NCI-H2081 (cell line): ENCODE measurements at regions not wholly inside any gene's neighbourhood (a gene's known extent, or its start where the extent isn't known, plus 50 kb on each side); places are given as distances from the start of the nearest gene placed in this dataset.

ENCODE experiments used
- DNase-seq, 2 experiments: peaks; one replicate each; lab custom pipeline; 2025; lab: John Stamatoyannopoulos, UW

DNA sequence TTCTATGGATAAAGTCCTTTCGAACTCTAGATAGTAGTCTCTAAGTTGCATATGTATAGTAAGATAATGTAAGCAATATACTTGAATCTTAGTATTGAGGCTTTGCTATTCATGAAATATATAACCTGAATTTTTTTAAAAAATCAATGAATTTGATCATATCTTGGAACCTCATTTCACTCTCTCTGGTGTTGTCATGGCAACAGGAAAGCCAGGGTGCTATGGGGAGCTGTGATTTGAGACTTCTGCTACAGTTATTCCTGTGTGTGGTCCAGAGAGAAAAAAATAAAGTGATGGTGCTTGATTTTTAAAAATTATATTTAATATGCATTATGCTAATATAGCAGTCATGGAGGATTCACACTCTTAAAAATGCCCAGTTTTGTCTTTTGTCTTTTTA, 508.0 kb downstream of the SNAPC1 start:
- no peak for DNase-seq

DNA sequence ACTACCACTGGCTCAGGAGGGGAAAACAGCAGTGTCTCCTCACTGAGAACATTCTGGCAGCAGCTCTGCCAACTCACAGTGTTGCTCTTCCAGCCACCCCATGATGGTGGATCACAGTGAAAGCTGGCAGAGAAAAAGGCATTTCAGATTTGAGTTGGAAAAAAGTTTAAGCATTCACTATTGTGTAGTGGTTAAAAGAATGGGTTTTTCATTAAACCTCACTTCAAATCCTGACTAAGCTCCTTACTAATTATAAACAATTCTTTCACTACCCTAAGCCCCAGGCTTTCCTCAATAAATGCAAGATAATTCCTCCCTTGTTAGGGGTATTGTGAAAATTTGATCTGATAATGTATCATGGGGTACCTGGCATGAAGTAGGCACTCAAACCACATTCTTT, 518.1 kb downstream of the SNAPC1 start:
- DNase-seq, result no peak

DNA sequence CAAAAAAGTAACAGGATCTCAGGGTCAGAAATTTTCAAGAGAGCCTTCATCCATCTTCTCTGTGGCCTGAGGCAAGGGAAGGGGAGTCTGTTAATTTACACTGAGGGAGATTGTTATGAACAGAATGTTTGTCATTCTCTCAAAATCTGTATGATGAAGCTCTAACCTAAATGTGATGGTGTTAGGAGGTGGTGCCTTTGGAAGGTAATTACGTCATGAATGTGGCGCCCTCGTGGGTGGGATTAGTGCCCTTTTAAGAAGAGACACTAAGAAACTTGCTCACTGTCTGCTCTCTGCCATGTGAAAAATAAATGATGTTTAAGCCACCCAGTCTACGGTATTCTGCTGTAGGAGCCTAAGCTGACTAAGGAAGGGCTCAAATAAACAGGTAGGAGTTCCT, 521.6 kb downstream of the SNAPC1 start:
- DNase-seq, result no peak

DNA sequence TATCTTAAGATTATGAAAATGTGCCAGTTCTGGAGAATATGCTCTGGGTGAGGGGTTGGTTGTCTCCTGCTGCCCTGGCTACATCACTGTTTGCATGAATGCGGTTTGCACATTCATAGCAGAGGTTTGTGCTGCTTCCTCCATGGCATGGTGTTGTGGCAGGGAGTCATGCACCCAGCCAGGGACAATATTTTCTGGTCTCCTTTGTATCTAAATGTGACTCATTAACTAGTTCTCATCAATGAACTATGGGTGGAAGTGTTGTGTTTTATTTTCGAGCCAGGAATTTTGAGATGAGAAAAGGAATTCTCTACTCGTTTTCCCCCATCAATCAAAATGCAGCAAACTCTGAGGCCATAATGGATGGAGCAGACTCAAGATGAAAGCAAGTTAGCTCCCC, 527.3 kb downstream of the SNAPC1 start:
- no peak for DNase-seq

DNA sequence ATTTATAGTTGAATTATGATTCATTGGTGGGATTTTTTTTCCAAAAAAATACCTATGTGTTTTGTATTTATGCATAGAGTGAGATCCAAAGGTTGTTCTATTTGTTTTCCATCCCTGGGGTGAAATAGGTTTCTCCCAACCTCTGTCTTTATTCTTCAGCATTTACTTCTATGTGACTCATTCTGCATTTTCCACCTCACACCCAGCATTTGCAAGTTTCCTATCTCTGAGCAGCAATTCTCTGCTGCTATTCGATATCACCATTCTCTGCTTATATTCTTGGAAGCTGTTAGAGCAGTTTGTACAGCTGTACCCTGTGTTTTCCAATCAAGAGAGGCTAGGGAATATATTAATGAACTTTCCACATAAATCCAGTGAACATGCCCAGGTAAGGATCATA, 538.9 kb downstream of the SNAPC1 start:
- DNase-seq, result no peak

DNA sequence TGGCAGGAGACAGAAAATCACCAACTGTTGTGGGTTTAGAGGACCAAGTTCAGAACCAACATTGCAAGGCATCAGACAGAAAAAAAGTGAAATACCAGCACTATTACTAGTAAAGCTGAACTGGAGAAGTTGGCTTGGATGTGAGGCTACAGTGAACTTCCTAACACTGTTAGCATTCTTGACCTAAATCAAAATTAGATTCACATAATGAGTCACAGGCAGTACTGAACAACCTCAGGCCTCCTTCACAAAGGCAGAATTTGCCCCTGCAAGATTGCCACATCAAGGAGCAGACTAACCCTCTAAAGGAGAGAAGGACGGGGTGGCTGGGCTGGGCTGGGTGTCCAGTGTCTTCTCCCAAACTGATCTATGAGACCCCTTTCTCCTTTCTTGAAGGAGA, 539.7 kb downstream of the SNAPC1 start:
- DNase-seq, result no peak

DNA sequence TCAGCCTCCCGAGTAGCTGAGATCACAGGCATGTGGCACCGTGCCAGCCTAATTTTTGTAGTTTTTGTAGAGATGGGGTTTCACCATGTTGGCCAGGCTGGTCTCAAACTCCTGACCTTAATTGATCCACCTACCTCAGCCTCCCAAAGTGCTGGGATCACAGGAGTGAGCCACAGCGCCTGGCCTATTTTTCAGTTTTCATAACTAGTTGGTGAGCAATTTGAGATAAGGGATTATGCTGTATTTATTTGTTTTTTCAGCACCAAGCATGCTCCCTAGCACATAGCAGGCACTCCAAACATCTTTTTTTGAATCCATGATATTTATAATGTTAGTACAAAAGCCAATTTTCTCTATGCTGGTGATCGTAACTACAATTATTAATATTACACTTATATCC, 541.2 kb downstream of the SNAPC1 start:
- no peak for DNase-seq

DNA sequence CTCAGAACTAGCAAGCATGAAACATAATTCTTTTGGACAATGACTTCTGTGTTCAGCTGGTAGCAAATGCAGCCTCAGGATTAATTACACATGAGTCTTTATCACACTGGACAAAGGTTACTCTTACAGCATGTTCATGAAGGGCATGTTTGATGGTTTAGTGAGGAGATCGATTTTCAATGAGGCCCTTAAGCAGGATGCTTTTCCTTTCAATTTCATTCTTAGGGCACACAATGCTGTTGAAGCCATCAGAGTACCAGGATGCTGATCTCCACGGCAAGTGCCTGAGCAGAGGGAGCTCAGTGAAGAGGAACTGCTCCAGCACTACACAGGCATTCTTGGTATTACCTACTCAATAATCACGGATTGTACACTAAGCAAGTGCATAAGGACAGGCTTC, 542.0 kb downstream of the SNAPC1 start:
- DNase-seq, result no peak

DNA sequence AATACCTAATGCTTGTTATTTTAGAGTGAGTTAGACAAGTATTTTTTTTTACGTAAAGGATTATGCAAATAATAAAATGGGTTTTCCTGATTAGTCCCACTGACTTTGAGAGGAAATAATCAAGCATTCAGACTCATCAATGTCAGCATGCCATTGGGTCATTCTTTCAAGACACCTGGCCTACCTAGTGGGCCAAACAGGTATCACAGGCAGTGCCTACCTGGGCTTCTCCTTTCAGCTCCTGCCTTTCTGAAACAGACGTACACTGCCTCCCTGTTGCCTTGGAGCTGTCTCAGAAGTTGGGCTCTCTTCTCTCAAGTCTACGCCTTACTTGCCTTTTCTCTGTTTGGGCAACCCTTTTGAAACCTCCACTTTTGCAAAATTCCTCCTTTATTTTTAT, 545.6 kb downstream of the SNAPC1 start:
- no peak for DNase-seq

DNA sequence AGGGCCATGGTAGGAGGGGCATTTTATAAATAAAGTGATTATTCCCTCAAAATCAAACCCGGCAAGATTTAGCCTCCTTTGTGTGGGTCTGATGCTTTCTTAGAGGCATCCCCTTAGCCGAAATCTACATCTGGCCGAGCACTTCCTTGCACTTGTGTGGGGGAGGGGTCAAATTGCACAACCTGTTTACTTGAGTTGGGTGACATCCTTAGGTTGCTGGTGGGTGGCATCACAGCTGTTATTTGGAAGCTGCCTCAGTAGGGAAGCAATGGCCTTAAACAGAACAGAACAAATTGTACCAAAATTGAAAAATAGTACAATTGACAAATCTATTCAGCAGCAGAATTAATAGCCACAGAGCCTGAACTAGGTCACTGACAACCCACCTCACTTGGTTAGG, 546.1 kb downstream of the SNAPC1 start:
- no peak for DNase-seq

DNA sequence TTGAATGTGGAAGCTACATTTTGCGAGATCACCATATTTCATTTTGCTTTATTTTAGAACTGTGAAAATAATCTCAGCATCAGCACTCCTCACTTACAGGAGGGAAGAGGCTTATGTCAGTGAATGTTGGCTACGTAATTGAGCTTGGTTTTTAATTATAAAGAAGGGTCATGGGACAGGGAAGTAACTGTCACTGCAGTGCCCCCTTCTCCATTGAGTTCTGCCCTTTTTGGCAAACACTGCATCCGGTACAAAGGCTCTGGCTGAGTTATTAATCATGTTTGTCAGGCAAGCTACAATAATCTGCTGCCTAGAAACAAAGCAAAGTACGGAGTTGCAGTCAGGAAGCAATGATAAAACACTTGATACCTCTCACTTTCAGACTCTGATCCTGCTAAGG, 546.7 kb downstream of the SNAPC1 start:
- peak; percentile 18 to 66 for DNase-seq

DNA sequence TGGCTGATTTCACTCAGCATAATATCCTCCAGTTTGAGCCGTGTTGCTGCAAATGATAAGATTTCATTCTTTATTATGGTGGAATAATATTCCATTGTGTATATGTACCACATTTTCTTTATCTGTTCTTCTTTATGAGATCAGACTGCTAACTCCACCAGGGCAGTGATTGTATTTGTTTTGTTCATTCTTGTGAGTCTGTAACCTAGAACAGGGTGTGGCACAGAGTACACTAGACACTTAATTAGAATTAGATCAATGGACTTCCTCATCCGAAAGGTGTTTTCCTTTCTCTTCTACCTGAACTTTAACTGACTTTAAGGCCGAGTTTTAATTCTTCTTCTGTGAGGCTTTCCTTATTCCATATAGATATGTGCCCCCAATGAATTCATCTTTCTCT, 551.0 kb downstream of the SNAPC1 start:
- DNase-seq, result no peak

DNA sequence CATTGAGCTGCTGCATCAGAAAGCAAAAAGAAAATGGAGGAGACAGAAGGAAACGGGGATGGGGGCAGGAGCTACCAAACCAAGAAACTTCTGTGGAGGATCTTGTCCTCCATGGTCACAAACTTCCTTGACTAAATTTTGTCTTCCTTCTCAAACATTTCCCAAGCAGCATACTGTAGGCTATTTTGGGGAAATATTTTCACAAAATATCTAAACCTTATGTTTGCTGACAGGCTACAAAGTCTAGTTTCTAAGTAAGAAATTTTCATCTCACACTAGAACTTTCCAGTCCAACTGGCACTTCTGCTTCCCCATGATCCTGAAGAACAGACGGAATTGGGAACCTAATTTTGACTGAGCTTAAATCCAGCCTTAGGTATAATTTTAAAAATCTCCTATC, 552.0 kb downstream of the SNAPC1 start:
- DNase-seq, result no peak

DNA sequence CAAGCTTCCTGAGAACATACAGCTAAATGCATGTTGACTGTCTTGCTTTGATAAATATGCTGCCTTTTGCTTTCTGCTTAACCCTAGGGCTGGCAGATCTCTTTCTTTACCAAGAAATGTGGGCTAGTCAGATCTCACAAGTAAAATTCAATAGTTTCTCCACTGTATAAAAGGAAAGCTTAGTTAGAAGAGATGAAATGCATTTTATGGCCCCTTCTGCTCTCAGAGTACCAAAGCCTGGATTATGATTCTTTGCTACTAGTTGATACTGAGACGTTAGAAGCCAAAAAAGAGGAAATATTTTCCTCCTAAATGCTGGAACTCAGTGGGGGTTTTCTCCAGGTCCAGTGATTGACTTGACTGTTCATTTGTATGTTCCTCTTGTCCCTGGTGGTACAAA, 552.7 kb downstream of the SNAPC1 start:
- DNase-seq, result no peak

DNA sequence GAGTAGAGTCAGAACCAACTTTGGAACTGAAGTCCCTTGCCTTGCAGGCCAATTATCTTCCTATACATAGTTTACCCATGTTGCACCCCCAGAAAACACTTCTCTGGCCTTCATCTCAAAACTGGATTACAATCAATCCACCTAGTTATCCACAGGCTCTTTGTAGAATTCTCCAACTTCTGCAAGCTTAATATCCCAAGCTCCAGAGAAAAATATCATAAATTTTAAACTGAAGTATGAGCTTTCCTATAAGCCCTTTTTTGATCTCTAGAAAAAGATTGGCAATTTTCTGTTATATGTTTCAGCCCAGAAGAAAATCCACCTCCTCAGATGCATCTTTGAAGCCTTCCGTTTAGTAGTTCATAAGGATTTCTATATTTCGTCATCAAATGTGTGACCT, 553.4 kb downstream of the SNAPC1 start:
- no peak for DNase-seq

DNA sequence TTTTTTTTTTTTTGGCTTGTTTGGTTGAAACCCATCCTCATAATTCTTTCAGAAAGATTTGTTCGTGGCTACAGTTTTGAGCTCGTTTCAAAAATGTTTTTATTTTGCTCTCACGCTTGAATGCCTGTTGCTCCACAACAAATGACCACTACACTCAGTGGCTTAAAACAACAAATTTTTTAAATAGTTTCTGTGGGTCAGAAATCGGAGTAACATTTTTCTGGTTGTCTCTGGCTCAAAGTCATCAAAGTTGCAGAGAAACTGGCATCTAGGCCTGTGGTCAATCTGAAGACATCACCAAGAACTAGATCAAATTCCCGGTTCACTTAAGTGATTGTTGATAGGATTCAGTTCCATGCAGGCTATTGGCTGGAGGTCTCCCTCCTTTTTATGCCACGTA, 560.0 kb downstream of the SNAPC1 start:
- no peak for DNase-seq

DNA sequence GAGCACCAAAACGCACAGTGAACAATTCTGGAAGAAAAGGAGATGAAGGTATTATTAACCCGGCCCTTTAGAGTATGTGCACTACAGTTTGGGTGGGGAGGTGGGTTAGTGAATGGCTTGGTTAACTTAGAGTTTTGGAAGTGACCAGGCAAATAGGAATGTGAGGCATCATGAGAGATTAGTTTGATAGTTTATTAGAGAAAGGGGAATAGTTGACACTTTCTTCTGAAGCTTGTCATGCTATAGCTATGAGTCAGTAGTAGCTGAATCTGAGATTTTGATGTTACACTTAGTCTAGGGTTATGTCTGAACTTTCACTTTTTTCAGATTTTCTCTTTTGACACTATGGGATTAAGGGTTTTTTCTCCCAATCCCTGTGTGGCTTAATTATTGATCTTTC, 567.2 kb downstream of the SNAPC1 start:
- DNase-seq, result no peak

DNA sequence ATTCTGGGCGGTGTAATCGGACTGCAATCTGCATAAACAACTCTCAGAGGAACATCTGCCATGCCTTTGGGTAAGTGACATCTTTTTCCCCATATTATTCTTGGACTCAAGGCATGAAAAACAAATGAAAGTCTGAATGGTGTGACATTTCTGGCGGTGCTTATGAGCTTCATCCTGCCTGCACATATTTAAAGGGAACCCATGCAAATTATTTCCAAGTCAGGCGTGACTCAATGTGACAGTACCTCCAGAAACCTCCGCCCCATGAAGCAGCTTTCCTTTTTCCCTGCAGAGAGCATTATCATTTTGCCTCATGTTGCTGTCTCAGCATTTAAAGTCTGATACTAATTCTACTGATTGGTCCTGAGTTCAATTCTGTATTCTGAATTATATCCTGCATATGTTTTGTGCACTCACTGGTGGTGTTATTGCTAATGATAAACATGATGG, 585.4 kb downstream of the SNAPC1 start:
- DNase-seq, result no peak

DNA sequence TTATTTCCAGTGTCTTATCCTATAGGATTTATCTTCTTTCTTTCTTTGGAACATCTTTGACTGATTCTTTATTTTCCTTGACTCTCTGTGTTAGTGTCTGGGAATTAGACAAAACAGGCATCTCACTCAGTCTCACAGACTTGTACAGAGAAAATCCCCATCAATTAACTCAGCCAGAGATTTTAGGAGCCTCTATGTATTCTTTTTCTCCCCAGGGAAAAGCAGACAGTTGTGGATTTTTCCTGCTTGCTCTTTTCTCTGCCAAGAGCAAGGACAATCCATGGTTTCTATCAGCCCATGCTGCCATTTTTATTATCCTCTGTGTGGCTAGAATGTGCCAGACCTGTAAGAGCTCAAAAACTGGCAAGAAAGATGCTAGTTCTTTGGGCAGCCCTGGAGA, 595.1 kb downstream of the SNAPC1 start:
- DNase-seq, result no peak

DNA sequence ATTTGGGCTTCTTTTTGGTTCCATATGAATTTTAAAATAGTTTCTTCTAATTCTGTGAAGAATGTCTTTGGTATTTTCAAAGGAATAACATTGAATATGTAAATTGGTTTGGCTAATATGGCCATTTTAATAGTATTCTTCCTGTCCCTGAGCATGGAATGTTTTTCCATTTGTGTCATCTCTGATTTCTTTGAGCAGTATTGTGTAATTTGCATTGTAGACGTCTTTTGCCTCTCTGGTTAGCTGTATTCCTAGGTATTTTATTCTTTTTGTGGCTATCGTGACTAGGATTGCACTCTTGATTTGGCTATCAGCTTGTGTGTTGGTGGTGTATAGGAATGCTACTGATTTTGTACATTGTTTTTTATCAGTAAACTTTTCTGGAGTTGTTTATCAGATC, 601.9 kb downstream of the SNAPC1 start:
- DNase-seq, result no peak

DNA sequence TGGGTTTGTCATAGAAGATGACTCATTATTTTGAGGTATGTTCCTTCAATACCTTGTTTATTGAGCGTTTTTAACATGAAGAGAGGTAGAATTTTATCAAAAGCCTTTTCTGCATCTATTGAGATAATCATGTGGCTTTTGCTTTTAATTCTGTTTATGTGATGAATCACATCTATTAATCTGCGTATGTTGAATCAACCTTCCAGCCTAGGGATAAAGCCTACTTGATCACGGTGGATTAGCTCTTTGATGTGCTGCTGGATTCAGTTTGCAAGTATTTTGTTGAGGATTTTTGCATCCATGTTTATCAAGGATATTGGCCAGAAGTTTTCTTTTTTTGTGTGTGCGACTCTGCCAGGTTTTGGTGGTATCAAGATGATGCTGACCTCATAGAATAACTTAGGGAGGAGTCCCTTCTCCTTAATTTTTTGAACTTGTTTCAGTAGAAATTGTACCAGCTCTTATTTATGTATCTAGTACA, 602.6 kb downstream of the SNAPC1 start:
- DNase-seq, result no peak

DNA sequence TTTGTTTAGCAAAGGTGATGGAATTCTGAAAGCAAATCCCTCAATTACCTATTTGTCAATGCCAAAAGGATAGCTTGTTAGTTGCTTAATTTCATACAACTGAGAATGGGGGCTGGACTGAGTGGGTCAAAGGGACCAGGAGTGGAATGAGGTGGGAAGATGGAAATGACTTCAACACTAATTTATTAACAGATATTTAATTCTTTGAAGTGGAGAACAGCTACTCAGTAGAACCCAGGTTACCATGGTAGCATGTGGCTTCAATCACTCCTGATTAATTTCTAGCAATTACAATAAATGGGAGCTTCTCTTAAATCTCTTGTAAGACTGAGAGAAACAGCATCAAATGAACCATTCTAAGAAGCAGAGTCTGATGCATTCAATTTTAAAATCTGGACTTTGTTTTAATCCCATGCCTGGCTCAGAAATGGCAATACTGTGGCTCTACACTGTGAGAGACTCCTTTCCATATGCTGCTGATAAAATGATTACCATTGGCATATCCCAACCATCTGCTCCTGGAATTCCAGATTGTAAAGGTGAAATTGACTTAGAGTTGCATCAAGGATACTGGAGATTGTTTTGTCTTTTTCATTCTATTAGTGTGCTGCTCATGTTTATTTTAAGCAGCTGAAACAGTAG, 607.8 kb downstream of the SNAPC1 start:
- DNase-seq, result no peak

DNA sequence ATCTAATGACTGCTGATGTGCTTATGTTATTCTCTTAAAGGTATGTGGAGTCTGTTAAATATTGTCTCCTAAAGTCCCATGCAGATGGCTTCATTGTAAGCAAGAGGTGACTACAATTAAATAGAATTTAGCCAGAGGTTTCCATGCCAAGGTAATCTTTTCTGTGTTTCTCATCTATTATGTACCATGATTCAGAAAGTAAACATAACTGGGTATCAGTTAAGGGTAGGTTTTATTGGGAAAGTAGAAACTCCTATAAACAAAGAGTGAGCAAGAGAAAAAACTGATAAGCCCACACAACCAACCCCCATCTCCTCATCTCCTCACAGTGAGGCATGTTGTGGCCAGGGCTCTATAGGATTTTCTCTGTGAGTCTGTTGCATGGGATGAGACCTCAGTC, 611.7 kb downstream of the SNAPC1 start:
- DNase-seq, result no peak

DNA sequence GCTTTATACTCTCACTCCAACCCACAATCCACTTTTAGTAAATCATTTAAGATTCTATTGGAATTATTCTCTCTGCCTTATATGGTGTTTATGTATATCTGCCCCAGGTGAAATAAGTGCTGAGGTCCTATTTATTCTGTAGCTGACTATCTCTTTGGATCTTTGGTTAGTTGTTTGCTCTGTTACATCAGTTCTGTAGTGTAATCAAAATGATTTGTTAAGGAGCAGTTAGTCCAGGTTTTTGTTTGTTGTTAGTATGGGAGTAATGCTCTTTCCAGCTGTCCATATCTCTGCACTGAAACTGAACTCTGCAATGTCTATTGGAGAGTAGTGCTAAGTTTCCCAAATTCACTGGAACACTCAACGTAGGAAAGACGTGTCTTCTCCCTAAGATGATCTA, 615.8 kb downstream of the SNAPC1 start:
- DNase-seq, result no peak
